Peyer's patch (tissue), 4 donors: ENCODE measurements at regions not wholly inside any gene's neighbourhood (a gene's known extent, or its start where the extent isn't known, plus 50 kb on each side); places are given as distances from the start of the nearest gene placed in this dataset.

Experiments used
- CTCF ChIP-seq, 6 experiments: fragments of 450-650 bp in 4 of 6; fragments of 200-600 bp in 2 of 6; sonication (generic) in 1 of 6; IDR thresholded peaks; one replicate each; pipeline ENCODE4 v1.5.1; 2017 to 2019; ENCODE audit warnings: antibody characterized with exemption in 6 of 6, mild to moderate bottlenecking in 3 of 6, moderate library complexity in 1 of 6
- POLR2A ChIP-seq, 2 donors: fragments of 450-650 bp; IDR thresholded peaks; one replicate each; pipeline ENCODE4 v1.5.1; 2017; ENCODE audit warnings: antibody characterized with exemption in 2 of 2, mild to moderate bottlenecking in 2 of 2, moderate library complexity in 2 of 2

GRCh38 chr1:18055156-18055555 is 52.4 kb upstream of the IGSF21 start:
- TF ChIP-seq CTCF (IDR thresholded peaks at IDR 0.05) (no peak), POLR2A (IDR thresholded peaks at IDR 0.05) (no peak)
